MM.1S (cell line): ENCODE measurements at regions not wholly inside any gene's neighbourhood (a gene's known extent, or its start where the extent isn't known, plus 50 kb on each side); places are given as distances from the start of the nearest gene placed in this dataset.

Source experiments
- DNase-seq: peaks from one replicate; pipeline ENCODE4 v3.0.0-alpha.2; 2015
- H2AFZ ChIP-seq: fragments of 300-600 bp; sonication (generic); 2 replicates; pipeline ENCODE4 v1.6.0; 2016; ENCODE audit warnings: antibody characterized with exemption, low read length
- H3F3A ChIP-seq: fragments of 300-600 bp; sonication (generic); 2 replicates; pipeline ENCODE4 v1.6.1; 2016; ENCODE audit warnings: mild to moderate bottlenecking, antibody characterized with exemption, low read length, moderate library complexity, mixed read lengths; ENCODE audit not compliant: insufficient read depth
- H3K27ac ChIP-seq: fragments of 300-600 bp; sonication (generic); 2 replicates; pipeline ENCODE4 v1.5.1; 2016; ENCODE audit warnings: mild to moderate bottlenecking, low read length
- H3K27me3 ChIP-seq: fragments of 300-600 bp; sonication (generic); replicated peaks from 2 replicates; pipeline ENCODE4 v1.6.0; 2016; ENCODE audit warnings: low read length; ENCODE audit not compliant: insufficient read depth
- H3K36me3 ChIP-seq: fragments of 300-600 bp; sonication (generic); replicated peaks from 2 replicates; pipeline ENCODE4 v1.6.1; 2016; ENCODE audit warnings: mild to moderate bottlenecking, low read length, mixed read lengths; ENCODE audit not compliant: insufficient read depth
- H3K4me1 ChIP-seq: fragments of 300-600 bp; sonication (generic); 2 replicates; pipeline ENCODE4 v1.6.1; 2016; ENCODE audit warnings: low read length, mixed read lengths
- H3K4me2 ChIP-seq: fragments of 300-600 bp; sonication (generic); 2 replicates; pipeline ENCODE4 v1.6.0; 2016; ENCODE audit warnings: low read depth, low read length
- H3K4me3 ChIP-seq: fragments of 300-600 bp; sonication (generic); 2 replicates; pipeline ENCODE4 v1.5.1; 2016; ENCODE audit warnings: low read length, mixed read lengths
- H3K79me2 ChIP-seq: fragments of 300-600 bp; sonication (generic); 2 replicates; pipeline ENCODE4 v1.6.1; 2016; ENCODE audit warnings: mixed run types, low read length, mixed read lengths
- H3K9ac ChIP-seq: fragments of 300-600 bp; sonication (generic); 2 replicates; pipeline ENCODE4 v1.6.1; 2016; ENCODE audit warnings: low read length, mixed read lengths
- H3K9me2 ChIP-seq: fragments of 300-600 bp; sonication (generic); replicated peaks from 2 replicates; pipeline ENCODE4 v1.6.1; 2016; ENCODE audit warnings: mild to moderate bottlenecking, low read length, mixed read lengths; ENCODE audit not compliant: insufficient read depth
- H3K9me3 ChIP-seq: fragments of 300-600 bp; sonication (generic); replicated peaks from 2 replicates; pipeline ENCODE4 v1.6.1; 2016; ENCODE audit warnings: mild to moderate bottlenecking, low read length, mixed read lengths; ENCODE audit not compliant: insufficient read depth
- H4K20me1 ChIP-seq: fragments of 300-600 bp; sonication (generic); 2 replicates; pipeline ENCODE4 v1.6.1; 2016; ENCODE audit warnings: mild to moderate bottlenecking, low read length, moderate library complexity, mixed read lengths; ENCODE audit not compliant: insufficient read depth
- EZH2 ChIP-seq: fragments of 300-600 bp; sonication (generic); optimal IDR thresholded peaks from 2 replicates; pipeline ENCODE3; 2017; ENCODE audit warnings: low read depth, mild to moderate bottlenecking, antibody characterized with exemption, low read length, mixed read lengths
- EZH2phosphoT487 ChIP-seq: fragments of 300-600 bp; sonication (generic); IDR thresholded peaks from 2 replicates; pipeline ENCODE4 v1.6.1; 2018; ENCODE audit warnings: antibody characterized with exemption, low read length
- TF ChIP-seq, protein P1 (sequence below): fragments of 300-600 bp; sonication (generic); IDR thresholded peaks from 2 replicates; pipeline ENCODE4 v1.5.1; 2016; ENCODE audit warnings: antibody characterized with exemption, low read length, mixed read lengths

DNA sequence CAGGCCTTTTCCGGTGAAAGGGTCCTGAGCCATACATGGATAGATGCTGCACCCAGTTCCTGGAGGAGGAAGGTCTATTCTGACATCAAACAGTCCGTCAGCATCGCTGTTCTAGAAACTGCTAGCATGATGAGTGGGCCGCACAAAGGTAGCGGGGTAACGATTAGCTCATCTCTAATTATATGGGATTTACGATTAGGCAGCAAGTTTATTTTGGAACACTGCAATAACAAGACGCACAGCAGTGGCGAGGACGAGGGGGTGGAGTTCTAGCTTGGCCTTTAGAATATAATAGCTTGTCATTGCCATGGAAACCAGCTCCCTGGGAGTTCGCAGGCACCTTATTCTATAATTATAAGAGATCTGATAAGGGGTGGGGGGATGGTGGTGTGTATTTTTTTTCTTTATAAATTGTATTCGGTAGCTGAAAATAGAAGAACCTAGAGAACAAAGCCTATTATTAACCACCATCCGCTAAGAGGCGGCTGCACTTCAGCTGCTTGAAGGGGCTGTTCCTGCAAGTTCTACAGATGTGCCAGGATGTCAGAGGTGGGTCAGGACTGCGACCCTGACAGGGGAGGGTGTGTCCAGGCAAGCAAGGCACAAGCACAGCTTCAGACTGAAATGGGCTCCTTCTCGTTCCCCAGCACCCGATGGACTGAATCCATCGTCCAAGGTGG lies 311.0 kb downstream of the AGTPBP1 start:
- Histone ChIP-seq H3K4me1 (peaks cover 48% of the 10 kb centered on the region), H3K4me2 (no peak overlapping the region), H3K9me2 (no peaks in the 10 kb centered on the region), H3K9ac (no peak overlapping the region), H3F3A (peaks cover 33% of the 10 kb centered on the region), H3K4me3 (no peak overlapping the region), H3K36me3 (no peaks in the 10 kb centered on the region), H3K27me3 (no peaks in the 10 kb centered on the region), H3K27ac (no peak overlapping the region), H4K20me1 (no peaks in the 10 kb centered on the region), H3K79me2 (no peaks in the 10 kb centered on the region), H3K9me3 (no peaks in the 10 kb centered on the region), H2AFZ (no peak overlapping the region)
- DNase-seq, result no peak
- no peak for TF ChIP-seq EZH2
- no peak for TF ChIP-seq EZH2phosphoT487
- TF ChIP-seq, protein P1, sequence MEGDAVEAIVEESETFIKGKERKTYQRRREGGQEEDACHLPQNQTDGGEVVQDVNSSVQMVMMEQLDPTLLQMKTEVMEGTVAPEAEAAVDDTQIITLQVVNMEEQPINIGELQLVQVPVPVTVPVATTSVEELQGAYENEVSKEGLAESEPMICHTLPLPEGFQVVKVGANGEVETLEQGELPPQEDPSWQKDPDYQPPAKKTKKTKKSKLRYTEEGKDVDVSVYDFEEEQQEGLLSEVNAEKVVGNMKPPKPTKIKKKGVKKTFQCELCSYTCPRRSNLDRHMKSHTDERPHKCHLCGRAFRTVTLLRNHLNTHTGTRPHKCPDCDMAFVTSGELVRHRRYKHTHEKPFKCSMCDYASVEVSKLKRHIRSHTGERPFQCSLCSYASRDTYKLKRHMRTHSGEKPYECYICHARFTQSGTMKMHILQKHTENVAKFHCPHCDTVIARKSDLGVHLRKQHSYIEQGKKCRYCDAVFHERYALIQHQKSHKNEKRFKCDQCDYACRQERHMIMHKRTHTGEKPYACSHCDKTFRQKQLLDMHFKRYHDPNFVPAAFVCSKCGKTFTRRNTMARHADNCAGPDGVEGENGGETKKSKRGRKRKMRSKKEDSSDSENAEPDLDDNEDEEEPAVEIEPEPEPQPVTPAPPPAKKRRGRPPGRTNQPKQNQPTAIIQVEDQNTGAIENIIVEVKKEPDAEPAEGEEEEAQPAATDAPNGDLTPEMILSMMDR, result no peak

DNA sequence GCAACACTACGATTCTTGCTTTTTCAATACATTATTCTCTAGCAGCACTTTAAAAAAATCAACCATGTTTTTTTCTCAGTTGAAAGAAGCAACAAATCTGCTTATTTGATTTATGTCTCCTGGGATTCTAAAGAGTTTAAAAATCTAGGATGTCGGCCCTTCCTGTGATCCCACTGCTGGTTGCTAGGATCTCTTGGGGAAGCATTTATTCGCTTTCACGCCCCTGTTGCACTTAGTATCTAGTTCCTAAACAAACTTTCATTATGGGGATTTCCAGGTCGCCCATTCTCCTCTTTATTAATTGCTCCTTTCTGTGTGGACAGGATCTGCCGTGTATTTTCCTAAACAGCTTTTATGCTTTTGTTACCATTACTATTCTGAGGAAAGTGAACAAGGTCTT lies 313.5 kb downstream of the AGTPBP1 start:
- Histone ChIP-seq H3F3A (peaks cover 18% of the 10 kb centered on the region), H3K79me2 (no peaks in the 10 kb centered on the region), H3K4me1 (peaks cover 24% of the 10 kb centered on the region), H3K4me2 (no peak overlapping the region), H4K20me1 (no peaks in the 10 kb centered on the region), H3K9me3 (no peaks in the 10 kb centered on the region), H3K9me2 (no peaks in the 10 kb centered on the region), H3K36me3 (no peaks in the 10 kb centered on the region), H3K4me3 (no peak overlapping the region), H2AFZ (no peak overlapping the region), H3K27ac (no peak overlapping the region), H3K9ac (no peak overlapping the region), H3K27me3 (no peaks in the 10 kb centered on the region)
- no peak for DNase-seq
- TF ChIP-seq, protein P1, result no peak
- TF ChIP-seq EZH2 (no peak), EZH2phosphoT487 (no peak)

DNA sequence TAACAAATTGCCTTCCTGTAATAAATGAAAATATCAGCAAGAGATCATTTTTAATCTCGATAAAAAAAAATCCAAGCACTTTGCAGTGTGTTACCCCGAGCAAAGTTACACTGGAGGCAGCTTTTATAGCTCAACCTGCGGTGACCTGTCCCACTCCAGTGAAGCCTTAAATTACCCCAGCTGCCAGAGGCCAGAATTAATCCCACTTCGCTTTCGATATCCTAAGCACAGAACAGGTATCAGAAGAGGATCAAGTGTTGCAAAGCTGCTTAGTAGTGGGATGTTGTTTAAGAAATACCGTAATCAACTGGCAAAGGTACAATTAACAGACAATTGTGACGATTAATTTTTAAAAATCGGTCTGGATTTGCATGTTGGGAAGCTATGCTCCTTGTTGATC lies 314.0 kb downstream of the AGTPBP1 start:
- DNase-seq, result no peak
- Histone ChIP-seq H3K9me2 (no peaks in the 10 kb centered on the region), H2AFZ (no peak overlapping the region), H4K20me1 (no peaks in the 10 kb centered on the region), H3K4me1 (peaks cover 19% of the 10 kb centered on the region), H3F3A (peaks cover 13% of the 10 kb centered on the region), H3K4me2 (no peak overlapping the region), H3K4me3 (no peak overlapping the region), H3K27ac (no peak overlapping the region), H3K9ac (no peak overlapping the region), H3K36me3 (no peaks in the 10 kb centered on the region), H3K9me3 (no peaks in the 10 kb centered on the region), H3K79me2 (no peaks in the 10 kb centered on the region), H3K27me3 (no peaks in the 10 kb centered on the region)
- TF ChIP-seq EZH2 (no peak), EZH2phosphoT487 (no peak)
- TF ChIP-seq, protein P1, result no peak
